A549 (cell line): ENCODE measurements at regions not wholly inside any gene's neighbourhood (a gene's known extent, or its start where the extent isn't known, plus 50 kb on each side); places are given as distances from the start of the nearest gene placed in this dataset.
"Not testable (repeated sequence)": the region's sequence is repeated elsewhere in the genome, so short reads cannot be mapped to it uniquely, and the experiment has no call there.

ENCODE experiments used
- ATAC-seq, 2 experiments: fragments of 200-7000 bp in 1 of 2; fragments of >200 bp in 1 of 2; cut with Nextera tagmentation in 1 of 2; cut with Tn5 transposase in 1 of 2; 3 replicates each; pipeline versions ENCODE4 v1.8.0 to v1.9.1; 2018 to 2020; ENCODE audit warnings: mild to moderate bottlenecking in 1 of 2, moderate library complexity in 1 of 2
- CTCF ChIA-PET: fragments of 300-600 bp; sonication (Branson Sonifier 250); formaldehyde crosslinking; extraction: SDS; loops from one replicate; lab custom pipeline; 2021; ENCODE audit warnings: antibody characterized with exemption, inconsistent platforms; lab: Yijun Ruan, JAX
- POLR2A ChIA-PET: fragments of 350-600 bp; formaldehyde crosslinking; extraction: SDS; loops from one replicate; lab custom pipeline; 2021; ENCODE audit warnings: antibody characterized with exemption, inconsistent platforms; lab: Yijun Ruan, JAX
- DNase-seq, 2 experiments: peaks; one replicate each; pipeline versions ENCODE4 v3.0.0 to v3.0.0-alpha.2; 2011 to 2016; ENCODE audit warnings: low read depth in 1 of 2, low spot score in 1 of 2
- FAIRE-seq: peaks from 2 replicates; lab custom pipeline; 2011; peaks lifted over from hg19 to GRCh38; lab: Jason Lieb, UNC
- H3K27ac ChIP-seq, 2 experiments: fragments of >200 bp; sonication (Bioruptor Twin); formaldehyde crosslinking; 3 replicates each; pipeline ENCODE4 v1.5.1; 2016 to 2017
- H3K4me1 ChIP-seq: fragments of >200 bp; sonication (Bioruptor Twin); formaldehyde crosslinking; 3 replicates; pipeline ENCODE4 v1.6.1; 2016
- H3K4me2 ChIP-seq: fragments of >200 bp; sonication (Bioruptor Twin); formaldehyde crosslinking; 3 replicates; pipeline ENCODE4 v1.6.1; 2016
- H3K4me3 ChIP-seq: fragments of >200 bp; sonication (Bioruptor Twin); formaldehyde crosslinking; 3 replicates; pipeline ENCODE4 v1.5.1; 2016
- H3K9me3 ChIP-seq: fragments of >200 bp; sonication (Bioruptor Twin); formaldehyde crosslinking; 3 replicates; pipeline ENCODE4 v1.6.1; 2016
- REST ChIP-seq: fragments of 200-600 bp; sonication (generic); IDR thresholded peaks from 2 replicates; pipeline ENCODE4 v1.6.1; 2016; ENCODE audit warnings: antibody characterized with exemption, mild to moderate bottlenecking, moderate library complexity
- WGBS: methylation state at CpG from one replicate; pipeline ENCODE4 v1.1.6; 2017; ENCODE audit errors: missing lambda C conversion rate; 5-methylcytosine and 5-hydroxymethylcytosine counted together

GRCh38 chr9:42931045-42931444, 747.6 kb downstream of the SPATA31A6 start:
- CTCF ChIA-PET, FAIRE-seq, H3K4me3 ChIP-seq, H3K4me2 ChIP-seq, H3K27ac ChIP-seq, ATAC-seq, DNase-seq, H3K9me3 ChIP-seq, H3K4me1 ChIP-seq, POLR2A ChIA-PET: not testable (repeated sequence)
- 6% methylated on average over 2 of the region's 5 CpGs for WGBS

DNA sequence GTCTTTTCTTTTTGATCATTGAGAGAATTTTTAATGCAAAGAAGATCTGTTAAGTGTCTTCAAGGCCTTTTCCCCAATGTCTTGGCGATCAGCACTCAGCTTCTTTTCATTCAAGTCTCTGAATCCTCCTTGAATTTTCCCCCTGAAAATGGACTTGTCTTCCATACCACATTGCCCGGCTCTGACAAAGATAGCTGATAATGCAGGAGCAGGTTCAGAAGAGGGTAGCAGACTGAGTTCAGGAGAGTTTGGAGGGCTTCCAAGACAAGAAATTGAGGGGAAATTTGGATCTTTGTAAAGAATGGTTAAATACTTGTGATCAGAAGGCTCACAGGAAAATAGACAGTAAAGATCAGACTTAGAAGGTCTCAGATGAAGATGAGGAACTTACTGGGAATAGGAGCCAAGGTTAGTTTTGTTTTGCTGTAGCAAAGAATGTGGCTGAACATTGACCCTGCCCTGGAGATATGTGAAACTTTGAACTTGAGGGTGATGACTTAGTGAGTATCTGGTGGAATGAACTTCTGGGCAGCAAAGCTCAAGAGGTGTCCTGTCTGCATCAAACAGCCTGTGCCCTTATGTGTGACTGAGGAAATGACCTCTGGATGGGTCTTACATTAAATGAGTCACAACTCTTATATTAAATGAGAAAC, 754.2 kb downstream of the SPATA31A6 start:
- H3K9me3 ChIP-seq, POLR2A ChIA-PET, CTCF ChIA-PET, H3K4me2 ChIP-seq, DNase-seq, H3K4me3 ChIP-seq, ATAC-seq, H3K27ac ChIP-seq, FAIRE-seq, H3K4me1 ChIP-seq: not testable (repeated sequence)
- 9% methylated on average over 2 of the region's 2 CpGs for WGBS

GRCh38 chr9:42947050-42947449, 763.6 kb downstream of the SPATA31A6 start:
- H3K9me3 ChIP-seq, H3K4me3 ChIP-seq, CTCF ChIA-PET, H3K4me2 ChIP-seq, H3K4me1 ChIP-seq, ATAC-seq, DNase-seq, H3K27ac ChIP-seq, FAIRE-seq, POLR2A ChIA-PET: not testable (repeated sequence)
- 40% methylated on average over 1 of the region's 4 CpGs for WGBS

- H3K4me3 ChIP-seq, ATAC-seq, DNase-seq: not testable (repeated sequence)
- peak; percentile 47; the same call in 1 of the 2 replicates for TF ChIP-seq REST
- TF ChIP-seq, all 56 proteins: peak for 1; not testable (repeated sequence) for 55
- H3K4me2 ChIP-seq, H3K27ac ChIP-seq, H3K9me3 ChIP-seq, POLR2A ChIA-PET, CTCF ChIA-PET, FAIRE-seq, H3K4me1 ChIP-seq: not testable (repeated sequence)
- 6% methylated on average over 2 of the region's 2 CpGs for WGBS
Observed at GRCh38 chr9:42951239-42951638, 767.8 kb downstream of the SPATA31A6 start.

- FAIRE-seq, DNase-seq, CTCF ChIA-PET, H3K9me3 ChIP-seq, ATAC-seq, POLR2A ChIA-PET, H3K4me2 ChIP-seq, H3K27ac ChIP-seq, H3K4me3 ChIP-seq, H3K4me1 ChIP-seq: not testable (repeated sequence)
- WGBS = 0% methylated on average over 2 of the region's 2 CpGs
Observed at GRCh38 chr9:42965155-42965554, 781.7 kb downstream of the SPATA31A6 start.

GRCh38 chr9:42971872-42972271, 788.4 kb downstream of the SPATA31A6 start:
- DNase-seq, H3K4me1 ChIP-seq, H3K9me3 ChIP-seq, H3K4me2 ChIP-seq, FAIRE-seq, ATAC-seq, CTCF ChIA-PET, H3K4me3 ChIP-seq, H3K27ac ChIP-seq, POLR2A ChIA-PET: not testable (repeated sequence)
- WGBS = 67% methylated on average over 10 of the region's 10 CpGs

GRCh38 chr9:42974725-42975124, 791.3 kb downstream of the SPATA31A6 start:
- not testable (repeated sequence) for H3K4me2 ChIP-seq, ATAC-seq
- WGBS = 91% methylated on average over 30 of the region's 31 CpGs

DNA sequence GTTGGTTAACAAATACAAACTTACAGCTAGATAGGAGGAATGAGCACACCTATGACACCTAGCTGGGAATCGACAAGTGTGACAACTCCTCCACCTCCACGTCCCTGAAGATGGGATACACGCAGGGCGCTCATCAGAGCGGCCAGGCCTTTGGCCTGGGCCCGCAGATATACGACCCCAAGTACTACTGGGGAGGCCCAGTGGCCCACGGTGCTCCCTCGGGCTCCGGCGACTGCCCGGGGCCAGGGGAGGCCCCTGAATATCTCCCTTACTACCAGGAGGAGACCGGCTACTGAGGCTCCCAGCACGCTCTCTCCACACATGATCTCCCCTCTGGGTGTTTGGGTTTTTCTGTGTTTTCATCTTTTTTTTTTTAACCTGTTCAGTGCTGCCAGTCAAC, 801.3 kb downstream of the SPATA31A6 start:
- WGBS = 41% methylated on average over 14 of the region's 14 CpGs
- H3K4me1 ChIP-seq, H3K9me3 ChIP-seq, H3K27ac ChIP-seq, DNase-seq, ATAC-seq, CTCF ChIA-PET, H3K4me2 ChIP-seq, POLR2A ChIA-PET, FAIRE-seq, H3K4me3 ChIP-seq: not testable (repeated sequence)

More at GRCh38 chr9:42974725-42975124, 791.3 kb downstream of the SPATA31A6 start:
- POLR2A ChIA-PET, H3K27ac ChIP-seq, H3K9me3 ChIP-seq, H3K4me3 ChIP-seq, CTCF ChIA-PET, DNase-seq, H3K4me1 ChIP-seq, FAIRE-seq: not testable (repeated sequence)
